NCI-H69 (cell line): ENCODE measurements at regions not wholly inside any gene's neighbourhood (a gene's known extent, or its start where the extent isn't known, plus 50 kb on each side); places are given as distances from the start of the nearest gene placed in this dataset.

Experiments
- DNase-seq: peaks from one replicate; lab custom pipeline; 2025; lab: John Stamatoyannopoulos, UW

DNA sequence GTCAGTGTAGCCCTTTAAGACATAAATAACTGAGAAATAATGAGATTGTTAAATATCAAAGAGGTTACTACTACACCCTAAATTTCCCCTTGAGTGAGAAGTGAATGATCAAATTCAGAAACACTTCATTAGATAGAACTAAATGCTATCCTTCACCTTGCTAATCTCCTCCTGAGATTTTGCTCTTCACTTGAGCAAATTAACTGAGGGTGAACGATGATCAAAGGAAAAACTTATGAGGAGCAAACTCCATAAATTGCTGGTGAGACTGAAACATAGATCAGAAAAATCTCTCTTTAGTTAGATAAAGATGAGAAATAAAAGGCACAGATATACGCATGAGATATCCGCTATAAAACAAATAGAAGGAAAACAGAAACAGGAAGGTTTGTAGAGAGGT, 63.1 kb upstream of the TANC1 start:
- DNase-seq: no peak

DNA sequence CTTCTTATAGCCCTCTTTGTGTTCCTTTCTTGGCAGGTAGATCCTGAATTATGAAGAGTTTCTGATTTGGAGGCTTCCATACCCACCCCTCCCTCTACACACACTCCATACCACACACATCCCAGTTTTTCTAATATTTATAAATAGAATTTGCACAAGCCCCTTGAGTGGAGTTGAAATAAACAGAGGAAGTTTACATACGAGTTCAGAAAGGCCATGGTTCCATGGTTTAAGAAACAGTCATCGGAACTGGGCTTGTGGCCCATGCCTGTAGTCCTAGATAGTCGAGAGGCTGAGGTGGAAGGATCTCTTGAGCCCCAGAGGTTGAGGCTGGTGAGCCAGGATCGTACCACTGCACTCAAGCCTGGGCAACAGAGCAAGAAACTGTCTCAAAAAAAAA, 62.7 kb upstream of the TANC1 start:
- no peak for DNase-seq

DNA sequence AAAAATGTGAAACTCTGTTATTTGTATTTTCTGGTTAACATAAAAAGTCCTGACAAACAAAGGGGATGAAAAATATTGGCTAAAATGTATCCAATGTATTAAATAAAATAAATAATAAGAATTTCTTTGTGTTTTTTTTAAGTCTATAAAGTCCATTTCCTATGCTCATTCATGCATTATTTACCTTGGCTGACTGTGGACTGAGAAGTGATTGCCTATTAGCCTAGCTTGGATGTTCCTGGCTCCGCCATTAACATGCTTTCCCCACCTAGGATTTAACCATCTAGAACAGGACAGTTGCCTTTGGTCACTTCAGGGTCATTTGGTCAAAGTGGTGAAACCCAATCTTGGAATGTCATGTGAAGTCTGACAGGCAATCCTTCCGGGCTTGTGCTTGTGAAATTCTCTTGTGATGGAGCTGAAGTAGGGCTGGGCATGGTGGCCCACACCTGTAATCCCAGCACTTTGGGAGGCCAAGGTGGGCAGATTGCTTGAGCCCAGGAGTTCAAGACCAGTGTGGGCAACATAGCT, 60.4 kb upstream of the TANC1 start:
- no peak for DNase-seq

DNA sequence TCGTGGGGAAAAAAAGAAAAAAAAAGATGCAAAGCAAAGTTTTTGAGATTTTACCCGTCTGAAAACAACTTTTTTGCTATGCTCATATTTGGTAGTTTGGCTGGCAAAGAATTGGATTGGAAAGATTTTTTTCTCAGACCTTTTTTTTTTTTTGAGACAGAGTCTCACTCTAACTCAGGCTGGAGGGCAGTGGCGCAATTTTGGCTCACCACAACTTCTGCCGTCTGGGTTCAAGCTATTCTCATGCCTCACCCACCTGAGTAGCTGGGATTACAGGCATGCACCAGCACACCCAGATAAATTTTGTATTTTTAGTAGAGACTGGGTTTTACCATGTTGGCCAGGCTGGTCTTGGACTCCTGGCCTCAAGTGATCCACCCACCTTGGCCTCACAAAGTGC, 56.3 kb upstream of the TANC1 start:
- no peak for DNase-seq

DNA sequence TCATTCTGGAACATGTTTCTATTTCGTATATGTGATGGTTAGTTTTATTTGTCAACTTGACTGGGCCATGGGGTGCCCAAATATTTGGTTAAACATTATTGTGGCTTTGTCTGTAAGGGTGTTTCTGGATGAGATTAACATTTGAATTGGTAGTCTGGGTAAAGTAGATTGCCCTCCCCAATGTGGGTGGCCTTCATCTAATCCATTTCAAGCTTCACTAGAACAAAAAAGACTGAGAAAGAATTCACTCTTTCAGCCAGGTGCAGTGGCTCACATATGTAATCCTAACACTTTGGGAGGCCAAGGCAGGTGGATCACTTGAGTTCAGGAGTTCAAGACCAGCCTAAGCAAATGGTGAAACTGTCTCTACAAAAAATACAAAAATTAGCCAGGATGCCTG, 55.7 kb upstream of the TANC1 start:
- no peak for DNase-seq

DNA sequence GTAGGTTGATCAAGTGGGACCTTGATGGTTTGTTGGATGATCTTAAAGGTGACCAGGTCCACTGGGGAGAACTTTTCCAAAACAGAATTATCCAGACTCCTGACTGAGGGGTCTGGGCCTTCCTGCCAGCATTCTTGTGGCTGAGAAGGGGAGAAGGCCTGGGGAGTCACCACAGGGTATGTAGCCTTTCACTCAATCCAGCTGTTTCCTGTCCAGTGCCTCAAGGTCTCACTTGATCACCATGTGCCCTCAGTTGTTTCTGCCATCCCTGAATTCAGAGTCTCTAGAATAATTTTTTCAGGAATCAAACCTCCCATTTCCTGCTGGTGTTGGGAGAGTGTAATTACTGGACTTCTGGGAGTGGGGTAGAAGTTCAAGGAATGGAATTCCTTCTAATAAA, 54.4 kb upstream of the TANC1 start:
- DNase-seq: no peak

DNA sequence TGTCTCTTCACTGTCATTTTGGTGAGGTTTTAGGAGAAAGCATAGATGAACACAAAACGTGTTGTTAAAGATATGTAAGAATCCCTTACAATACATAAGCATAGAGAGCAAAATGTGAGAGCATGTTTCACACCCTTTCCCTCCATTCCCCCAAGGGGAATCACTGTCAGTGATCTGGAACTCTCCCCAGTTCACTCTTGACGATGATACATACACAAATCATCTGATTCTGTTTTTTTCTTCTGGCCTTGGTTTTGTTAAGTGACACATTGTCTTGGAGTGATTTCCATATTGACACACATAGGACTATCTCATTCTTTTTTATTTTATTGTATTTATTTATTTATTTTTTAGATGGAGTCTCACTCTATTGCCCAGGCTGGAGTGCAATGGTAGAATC, 53.7 kb upstream of the TANC1 start:
- DNase-seq: no peak

DNA sequence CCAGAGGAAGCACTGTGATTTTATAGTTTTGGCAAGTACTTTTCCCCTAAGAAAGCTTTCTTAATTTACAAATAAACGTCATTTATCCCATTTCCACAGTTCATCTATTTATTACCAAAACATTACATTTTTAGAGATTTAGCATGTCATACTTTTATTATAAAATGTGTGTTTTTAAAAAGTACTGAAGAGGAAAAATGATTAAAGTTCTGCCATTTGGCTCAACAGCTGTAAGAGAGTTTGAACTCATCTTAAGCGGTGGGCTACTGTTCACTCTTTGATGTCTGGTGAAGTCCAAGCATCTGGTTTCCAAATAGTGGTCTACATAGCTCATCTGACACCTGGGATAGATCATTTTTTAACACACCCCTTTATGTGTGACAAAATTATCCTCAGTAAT, 51.3 kb upstream of the TANC1 start:
- DNase-seq: no peak

DNA sequence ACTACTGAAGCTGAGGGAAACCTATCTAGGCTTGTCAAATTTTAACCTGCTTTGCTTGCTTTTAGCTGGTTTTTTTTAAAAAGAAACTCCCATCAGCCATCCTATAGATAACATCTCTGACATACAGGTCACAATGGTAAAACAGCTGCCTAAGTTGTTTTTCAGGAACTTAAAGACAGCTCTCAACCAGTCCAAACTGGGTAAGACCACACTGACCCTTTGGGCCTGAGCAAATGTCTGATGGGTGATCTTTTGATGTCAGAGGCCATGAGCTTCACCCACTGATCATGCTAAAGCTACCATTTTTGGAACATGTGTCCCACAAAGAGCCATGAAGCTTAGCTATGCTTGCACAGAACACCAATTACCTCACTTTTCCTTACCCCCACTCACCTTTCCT, 50.0 kb upstream of the TANC1 start:
- DNase-seq: no peak
